Large intestine (tissue), 3 donors: ENCODE measurements at regions not wholly inside any gene's neighbourhood (a gene's known extent, or its start where the extent isn't known, plus 50 kb on each side); places are given as distances from the start of the nearest gene placed in this dataset.
A peak's percentile ranks its signal among the peaks of the same experiment; 100 is the strongest.
"Not testable (repeated sequence)": the region's sequence is repeated elsewhere in the genome, so short reads cannot be mapped to it uniquely, and the experiment has no call there.

ENCODE experiments used
- DNase-seq, 2 donors: peaks; one replicate each; pipeline versions ENCODE4 v3.0.0 to v3.0.0-alpha.2; 2013
- H3K27ac ChIP-seq: one replicate; pipeline ENCODE4 v1.5.1; 2013; ENCODE audit warnings: low read length
- H3K27me3 ChIP-seq: 2 replicates; pipeline ENCODE4 v1.6.1; 2013; ENCODE audit warnings: low read length; ENCODE audit not compliant: control insufficient read depth, insufficient read depth
- H3K36me3 ChIP-seq: 2 replicates; pipeline ENCODE4 v1.6.1; 2013; ENCODE audit warnings: low read length; ENCODE audit not compliant: control insufficient read depth, insufficient read depth
- H3K4me1 ChIP-seq: one replicate; pipeline ENCODE4 v1.6.1; 2013; ENCODE audit warnings: low read length; ENCODE audit not compliant: control insufficient read depth, insufficient read depth
- H3K4me3 ChIP-seq: one replicate; pipeline ENCODE4 v1.5.1; 2013; ENCODE audit warnings: low read length
- H3K9me3 ChIP-seq: one replicate; pipeline ENCODE4 v1.6.1; 2013; ENCODE audit warnings: mild to moderate bottlenecking, low read depth, low read length, moderate library complexity; ENCODE audit not compliant: control insufficient read depth
- WGBS: methylation state at CpG from one replicate; pipeline ENCODE4 v1.1.5; 2013; ENCODE audit warnings: low lambda C conversion rate; ENCODE audit not compliant: insufficient coverage; 5-methylcytosine and 5-hydroxymethylcytosine counted together

DNA sequence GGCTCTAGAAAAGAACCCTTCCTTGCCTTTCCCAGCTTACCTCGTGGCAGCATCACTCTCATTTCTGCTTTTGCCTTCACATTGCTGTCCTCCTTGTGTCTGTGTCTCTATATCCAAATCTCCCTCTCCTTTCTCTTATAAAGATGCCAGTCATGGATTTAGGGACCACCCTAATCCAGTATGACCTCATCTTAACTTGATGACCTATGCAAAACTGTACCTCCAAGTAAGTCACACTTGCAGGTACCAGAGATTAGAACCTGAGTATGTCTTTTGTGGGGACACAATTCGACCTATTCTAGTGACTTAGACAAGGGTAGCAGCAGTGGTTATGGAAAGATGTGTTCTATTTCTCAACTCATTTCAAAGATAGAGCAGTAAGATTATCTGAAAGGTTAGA lies 160.1 kb downstream of the HMHB1 start:
- no peak overlapping the region for H3K4me3 ChIP-seq
- DNase-seq = no peak
- H3K4me1 ChIP-seq = no peaks in the 10 kb centered on the region
- H3K27ac ChIP-seq = no peak overlapping the region
- no peaks in the 10 kb centered on the region for H3K9me3 ChIP-seq
- H3K36me3 ChIP-seq = no peaks in the 10 kb centered on the region
- WGBS = 100% methylated on average over 1 of the region's 2 CpGs
- peaks cover 6% of the 10 kb centered on the region for H3K27me3 ChIP-seq

DNA sequence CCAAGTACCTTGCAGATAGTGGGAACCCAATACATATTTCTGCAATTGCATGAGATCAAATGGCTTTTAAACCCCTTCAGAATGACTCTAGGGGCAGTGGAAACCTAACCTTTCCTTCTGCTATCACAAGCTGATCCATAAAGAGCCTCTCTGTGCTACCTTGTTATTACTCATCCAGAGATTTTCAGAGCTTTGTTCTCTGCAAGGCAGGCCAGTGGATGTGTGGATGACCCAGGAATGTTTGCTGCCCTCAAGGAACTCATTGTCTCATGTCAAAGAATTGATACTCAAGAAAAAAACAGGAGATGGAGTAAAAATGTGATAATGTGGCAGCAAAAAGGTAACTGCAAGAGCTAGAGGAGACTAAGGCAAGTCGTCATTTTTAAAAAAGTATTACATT lies 164.1 kb downstream of the HMHB1 start:
- peaks cover 2% of the 10 kb centered on the region for H3K27me3 ChIP-seq
- H3K4me3 ChIP-seq = no peak overlapping the region
- H3K36me3 ChIP-seq = no peaks in the 10 kb centered on the region
- no peak overlapping the region for H3K27ac ChIP-seq
- WGBS = 88% methylated on average over 1 of the region's 1 CpG
- no peak for DNase-seq
- H3K9me3 ChIP-seq = no peaks in the 10 kb centered on the region
- H3K4me1 ChIP-seq = no peaks in the 10 kb centered on the region

DNA sequence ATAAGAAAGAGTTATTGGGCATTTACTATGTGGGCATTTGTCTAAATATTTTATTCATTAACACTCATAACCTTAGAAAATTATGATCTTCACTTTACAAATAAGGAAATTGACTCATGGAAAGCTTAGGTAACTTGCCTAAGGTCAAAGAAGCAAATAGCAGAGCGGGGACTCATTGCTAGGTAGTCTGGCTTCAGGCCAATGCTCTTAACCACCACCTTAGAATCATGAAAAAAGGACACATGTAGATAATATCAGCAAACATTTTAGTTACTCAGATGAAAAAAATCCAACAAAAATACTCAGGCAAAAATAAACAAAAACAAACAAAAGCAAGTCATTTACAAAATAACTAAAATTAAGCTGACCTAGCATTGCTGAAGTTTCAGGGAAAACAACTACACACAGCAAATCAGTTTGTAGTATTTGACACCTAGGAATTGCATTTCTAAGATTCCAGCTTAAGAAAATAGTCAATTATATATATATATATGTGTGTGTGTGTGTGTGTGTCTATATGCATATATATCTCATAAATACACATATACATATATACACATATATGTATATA lies 166.0 kb downstream of the HMHB1 start:
- no peaks in the 10 kb centered on the region for H3K36me3 ChIP-seq
- H3K27ac ChIP-seq = no peak overlapping the region
- H3K27me3 ChIP-seq = peaks cover 2% of the 10 kb centered on the region
- no peaks in the 10 kb centered on the region for H3K9me3 ChIP-seq
- H3K4me1 ChIP-seq = no peaks in the 10 kb centered on the region
- WGBS = 50% methylated on average over 1 of the region's 1 CpG
- no peak for DNase-seq
- no peak overlapping the region for H3K4me3 ChIP-seq

DNA sequence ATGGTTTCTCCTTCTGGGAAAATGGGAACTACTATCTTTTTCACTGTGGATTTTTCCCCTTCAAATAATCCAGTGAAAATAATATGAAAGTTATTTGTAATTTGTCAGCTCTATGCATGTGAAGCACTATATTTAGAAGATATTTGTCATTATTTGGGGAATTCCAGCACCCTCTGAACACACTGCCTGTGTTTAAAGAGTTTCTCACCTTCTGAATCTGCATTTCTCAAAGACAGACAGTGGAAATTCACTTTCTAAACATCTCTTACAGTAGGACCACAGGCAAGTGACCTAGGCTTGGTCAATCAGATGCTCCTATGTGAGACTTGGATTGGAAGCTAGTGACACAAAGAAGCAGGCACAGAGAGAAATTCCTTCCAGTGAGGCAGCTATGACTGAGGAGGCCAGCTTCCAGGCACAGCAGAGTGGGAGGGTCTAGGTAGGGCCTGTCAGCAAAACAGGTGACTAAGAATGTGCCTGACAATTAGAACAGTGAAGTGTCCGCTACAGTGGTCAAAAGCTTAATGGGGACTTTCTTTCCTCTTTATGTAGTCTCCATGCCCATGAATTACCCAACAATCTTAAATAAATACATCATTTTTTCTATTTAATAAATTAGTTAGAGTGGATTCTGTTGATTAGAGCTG lies 167.2 kb downstream of the HMHB1 start:
- no peaks in the 10 kb centered on the region for H3K36me3 ChIP-seq
- H3K4me1 ChIP-seq = no peaks in the 10 kb centered on the region
- H3K27ac ChIP-seq = no peak overlapping the region
- no peak overlapping the region for H3K4me3 ChIP-seq
- WGBS = no CpG with 5 or more reads among the region's 1 CpG
- H3K27me3 ChIP-seq = peaks cover 2% of the 10 kb centered on the region
- H3K9me3 ChIP-seq = no peaks in the 10 kb centered on the region
- DNase-seq = no peak

DNA sequence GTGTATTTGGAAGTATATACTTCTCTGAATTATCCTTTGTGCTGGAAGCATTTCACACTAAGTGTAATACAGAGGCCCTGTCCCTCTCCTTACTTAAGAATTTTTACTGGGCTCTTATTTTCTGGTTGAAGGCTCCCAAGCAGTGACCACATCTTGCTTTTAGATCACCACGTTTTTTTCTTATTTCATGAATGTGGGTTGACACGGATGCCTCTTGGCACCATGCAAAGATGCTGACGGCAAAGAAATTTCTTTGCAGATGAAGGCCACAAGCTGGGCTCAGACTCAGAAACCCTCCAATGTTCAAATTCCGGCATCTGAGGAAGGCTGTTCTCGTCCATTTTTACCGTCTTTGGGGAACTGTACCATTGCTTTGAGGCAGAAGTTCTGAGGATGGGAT lies 168.5 kb downstream of the HMHB1 start:
- H3K4me3 ChIP-seq = no peak overlapping the region
- no peak overlapping the region for H3K27ac ChIP-seq
- no peak for DNase-seq
- no peaks in the 10 kb centered on the region for H3K9me3 ChIP-seq
- 100% methylated on average over 4 of the region's 6 CpGs for WGBS
- H3K4me1 ChIP-seq = peaks cover 2% of the 10 kb centered on the region
- H3K36me3 ChIP-seq = no peaks in the 10 kb centered on the region
- peaks cover 2% of the 10 kb centered on the region for H3K27me3 ChIP-seq

DNA sequence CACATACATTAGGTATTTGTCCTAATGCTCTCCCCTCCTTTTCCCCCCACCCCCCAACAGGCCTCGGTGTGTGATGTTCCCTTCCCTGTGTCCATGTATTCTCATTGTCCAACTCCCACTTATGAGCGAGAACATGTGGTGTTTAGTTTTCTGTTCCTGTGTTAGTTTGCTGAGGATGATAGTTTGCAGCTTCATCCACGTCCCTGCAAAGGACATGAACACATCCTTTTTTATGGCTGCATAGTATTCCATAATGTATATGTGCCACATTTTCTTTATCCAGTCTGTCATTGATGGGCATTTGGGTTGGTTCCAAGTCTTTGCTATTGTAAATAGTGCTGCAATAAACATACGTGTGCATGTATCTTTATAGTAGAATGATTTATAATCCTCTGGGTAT lies 171.0 kb downstream of the HMHB1 start:
- not testable (repeated sequence) for H3K36me3 ChIP-seq, DNase-seq, H3K4me3 ChIP-seq, H3K9me3 ChIP-seq, H3K4me1 ChIP-seq, H3K27ac ChIP-seq, H3K27me3 ChIP-seq
- WGBS = no CpG with 5 or more reads among the region's 4 CpGs

DNA sequence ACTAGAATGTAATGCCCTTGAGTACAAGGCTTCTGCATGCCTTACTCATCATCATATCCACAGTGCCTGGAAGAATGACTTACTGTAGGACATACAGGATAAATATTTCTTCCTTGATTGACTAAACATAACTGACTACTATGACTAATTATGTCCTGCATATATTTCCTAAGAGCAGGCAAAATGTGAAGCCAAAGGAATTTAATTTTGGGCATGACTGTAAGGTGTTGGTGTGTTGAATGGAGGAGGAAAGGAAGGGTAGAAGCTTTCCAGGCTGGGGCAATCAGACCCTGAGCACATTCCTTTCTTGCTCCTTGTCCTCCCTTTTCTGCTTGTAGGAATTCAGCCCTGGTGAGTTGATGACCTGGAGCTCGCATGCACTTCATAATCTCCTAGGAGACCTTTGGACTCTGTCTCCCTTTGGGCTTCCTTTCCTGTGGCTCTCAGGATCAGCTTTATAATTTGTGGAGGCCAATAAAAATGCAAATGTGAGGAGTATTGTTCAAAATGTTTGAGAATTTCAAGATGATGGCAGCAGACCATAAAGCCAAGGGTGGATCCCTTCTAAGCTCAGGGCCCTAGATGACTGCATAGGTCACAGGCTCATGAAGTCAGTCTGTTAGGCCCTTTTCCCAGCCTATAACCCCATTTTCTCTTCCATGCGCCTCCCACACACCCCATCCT lies 174.0 kb downstream of the HMHB1 start:
- H3K4me1 ChIP-seq = peaks cover 5% of the 10 kb centered on the region
- H3K9me3 ChIP-seq = no peaks in the 10 kb centered on the region
- H3K4me3 ChIP-seq = no peak overlapping the region
- peak; percentile 21 to 64 for DNase-seq
- WGBS = no CpG with 5 or more reads among the region's 2 CpGs
- no peaks in the 10 kb centered on the region for H3K27me3 ChIP-seq
- H3K27ac ChIP-seq = no peak overlapping the region
- no peaks in the 10 kb centered on the region for H3K36me3 ChIP-seq

DNA sequence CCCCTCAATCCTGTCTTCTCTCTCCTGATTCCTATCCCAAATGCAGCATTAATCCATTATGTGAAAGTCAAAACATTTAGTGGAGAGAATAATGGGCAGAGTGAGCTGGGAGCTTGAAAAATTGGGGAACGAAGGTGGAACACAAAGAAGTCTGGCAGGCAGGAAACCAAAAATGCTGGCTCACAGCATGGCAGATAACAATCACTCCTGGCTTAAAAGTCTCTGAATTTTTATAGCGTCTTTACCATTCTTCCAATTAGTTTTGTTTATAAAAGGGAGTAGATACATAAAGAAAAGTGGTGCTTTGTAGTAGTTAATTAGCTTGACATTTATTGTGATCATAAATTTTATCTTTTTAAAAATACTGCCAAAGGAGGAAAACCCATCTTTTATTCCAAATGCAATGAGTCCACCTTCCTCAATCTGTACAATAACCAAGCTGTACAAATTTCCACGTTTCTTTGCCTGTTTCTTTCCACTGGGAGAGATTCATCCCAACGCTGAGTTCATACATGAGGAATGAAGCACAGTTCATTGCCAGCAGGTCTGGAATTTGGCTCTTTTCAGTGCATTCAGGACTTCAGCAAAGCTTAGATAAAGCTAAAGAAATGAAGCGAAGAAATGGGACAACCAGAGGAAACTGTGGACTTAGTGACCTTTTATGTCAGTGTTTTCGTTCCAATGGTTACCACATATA lies 174.7 kb downstream of the HMHB1 start:
- Histone ChIP-seq H3K36me3 (no peaks in the 10 kb centered on the region), H3K27me3 (no peaks in the 10 kb centered on the region), H3K4me1 (peaks cover 5% of the 10 kb centered on the region), H3K4me3 (no peak overlapping the region), H3K9me3 (no peaks in the 10 kb centered on the region), H3K27ac (no peak overlapping the region)
- 77% methylated on average over 5 of the region's 6 CpGs for WGBS
- peak in 1 of 2 donors; percentile 10 for DNase-seq

DNA sequence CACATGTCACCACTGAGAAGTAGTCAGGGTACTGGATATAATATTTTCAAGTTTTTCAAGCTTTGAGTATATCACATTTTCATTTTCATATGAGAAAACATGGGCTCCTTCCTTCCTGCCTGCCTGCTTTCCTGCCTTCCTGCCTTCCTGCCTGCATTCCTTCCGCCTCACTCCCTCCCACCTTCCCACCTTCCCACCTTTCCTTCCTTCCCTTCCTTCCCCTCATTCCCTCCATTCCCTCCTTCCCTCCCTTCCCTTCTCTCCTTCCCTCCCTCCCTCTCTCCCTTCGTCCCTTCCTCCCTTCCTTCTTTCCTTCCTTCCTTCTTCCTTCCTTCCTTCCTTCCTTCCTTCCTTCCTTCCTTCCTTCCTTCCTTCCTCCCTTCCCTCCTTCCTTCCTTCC lies 175.3 kb downstream of the HMHB1 start:
- no peak for DNase-seq
- Histone ChIP-seq H3K27me3 (no peaks in the 10 kb centered on the region), H3K4me1 (peaks cover 5% of the 10 kb centered on the region), H3K36me3 (no peaks in the 10 kb centered on the region), H3K9me3 (no peaks in the 10 kb centered on the region), H3K4me3 (no peak overlapping the region), H3K27ac (no peak overlapping the region)
- 95% methylated on average over 2 of the region's 2 CpGs for WGBS

DNA sequence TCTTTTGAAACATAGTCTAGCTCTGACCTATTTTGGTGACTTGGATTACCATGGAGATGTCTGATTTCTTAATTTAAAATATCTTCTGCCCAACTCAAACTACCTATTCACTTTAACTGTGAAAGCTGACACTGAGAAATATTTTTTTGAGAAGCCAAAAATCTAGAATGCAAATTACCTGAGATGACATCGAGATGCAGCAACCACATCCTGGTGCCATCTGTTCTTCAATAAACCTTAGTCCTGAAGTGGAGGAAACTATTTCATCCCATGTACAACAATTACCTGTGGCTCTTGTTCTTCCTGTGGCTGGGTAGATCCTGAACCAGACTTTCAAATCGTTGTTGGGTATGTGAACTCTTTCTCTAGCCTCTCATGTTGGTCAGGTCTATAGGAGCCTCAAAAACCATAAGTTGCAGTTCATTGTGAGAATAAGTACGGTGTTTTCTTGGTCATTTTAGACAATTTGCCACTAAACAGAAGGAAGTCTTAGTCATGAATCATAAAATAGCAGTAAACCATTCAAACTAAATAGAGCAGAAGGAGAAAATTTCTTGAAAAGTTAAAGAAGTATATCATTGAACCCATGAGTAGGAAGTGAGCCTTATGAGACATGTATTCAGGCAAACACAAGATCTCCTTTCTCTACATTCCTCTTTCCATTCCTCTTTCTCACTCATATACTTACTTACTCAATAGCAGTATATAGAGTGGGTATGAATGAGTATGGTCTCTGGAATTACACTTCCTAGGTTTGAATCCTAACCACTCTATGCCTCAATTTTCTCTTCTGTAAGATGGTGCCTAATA lies 176.0 kb downstream of the HMHB1 start:
- WGBS = 100% methylated on average over 2 of the region's 3 CpGs
- Histone ChIP-seq H3K9me3 (no peaks in the 10 kb centered on the region), H3K27me3 (no peaks in the 10 kb centered on the region), H3K4me1 (peaks cover 5% of the 10 kb centered on the region), H3K27ac (no peak overlapping the region), H3K4me3 (no peak overlapping the region), H3K36me3 (no peaks in the 10 kb centered on the region)
- no peak for DNase-seq
